BJ (cell line): ENCODE measurements at regions not wholly inside any gene's neighbourhood (a gene's known extent, or its start where the extent isn't known, plus 50 kb on each side); places are given as distances from the start of the nearest gene placed in this dataset.
"Not testable (repeated sequence)": the region's sequence is repeated elsewhere in the genome, so short reads cannot be mapped to it uniquely, and the experiment has no call there.

ENCODE experiments used
- CTCF ChIA-PET: fragments of 350-600 bp; formaldehyde crosslinking; extraction: SDS; loops from one replicate; lab custom pipeline; 2021; ENCODE audit warnings: antibody characterized with exemption, inconsistent platforms; lab: Yijun Ruan, JAX
- POLR2A ChIA-PET: fragments of 300-600 bp; sonication (Branson Sonifier 250); formaldehyde crosslinking; extraction: SDS; loops from one replicate; lab custom pipeline; 2021; ENCODE audit warnings: antibody characterized with exemption; lab: Charles Lee
- DNase-seq: peaks from one replicate; pipeline ENCODE4 v3.0.0-alpha.2; 2011; ENCODE audit warnings: low read depth
- H3K27me3 ChIP-seq: 2 replicates; pipeline ENCODE4 v1.6.0; 2011; ENCODE audit warnings: low read length; ENCODE audit not compliant: control insufficient read depth, insufficient read depth
- H3K36me3 ChIP-seq: 2 replicates; pipeline ENCODE4 v1.5.1; 2011; ENCODE audit warnings: low read length; ENCODE audit not compliant: control insufficient read depth, insufficient read depth
- H3K4me3 ChIP-seq: 2 replicates; pipeline ENCODE4 v1.5.1; 2011; ENCODE audit warnings: low read depth, mild to moderate bottlenecking, control low read depth, low read length
- CTCF ChIP-seq: IDR thresholded peaks from 2 replicates; pipeline ENCODE4 v1.5.1; 2011; ENCODE audit warnings: low read depth, mild to moderate bottlenecking, control low read depth, inconsistent platforms, low read length, moderate library complexity; ENCODE audit not compliant: insufficient read depth

GRCh38 chr9:75382126-75382525 is 293.8 kb downstream of the OSTF1 start:
- Histone ChIP-seq H3K27me3 (no peaks in the 10 kb centered on the region), H3K4me3 (no peak overlapping the region), H3K36me3 (no peaks in the 10 kb centered on the region)
- DNase-seq, result no peak
- POLR2A ChIA-PET, result no interaction called here
- no peak for TF ChIP-seq CTCF
- CTCF ChIA-PET, result no interaction called here

DNA sequence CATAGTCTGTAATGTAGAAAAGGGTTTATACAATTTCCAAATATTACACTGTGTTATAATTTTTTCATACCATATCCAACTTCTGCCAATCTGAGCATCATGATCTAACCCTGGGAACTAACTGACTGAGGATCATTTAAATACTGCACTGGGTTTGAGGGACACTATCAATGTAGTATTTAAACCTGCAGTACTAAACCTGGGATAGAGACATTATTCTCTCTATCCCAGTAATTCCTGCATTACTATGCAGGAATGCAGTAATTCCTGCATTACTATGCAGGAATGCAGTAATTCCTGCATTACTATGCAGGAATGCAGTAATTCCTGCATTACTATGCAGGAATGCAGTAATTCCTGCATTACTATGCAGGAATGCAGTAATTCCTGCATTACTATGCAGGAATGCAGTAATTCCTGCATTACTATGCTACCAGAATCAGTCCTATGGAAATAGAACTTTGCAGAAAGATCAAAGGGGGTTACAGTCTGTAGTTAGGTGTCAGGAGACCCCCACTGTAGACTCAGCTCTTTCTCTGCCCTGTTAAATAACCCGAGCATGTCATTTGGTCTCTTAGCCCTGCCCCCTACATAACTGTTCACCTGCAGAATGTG is 295.2 kb downstream of the OSTF1 start:
- CTCF ChIA-PET, H3K4me3 ChIP-seq, H3K36me3 ChIP-seq, POLR2A ChIA-PET, DNase-seq, H3K27me3 ChIP-seq: not testable (repeated sequence)

- Histone ChIP-seq H3K4me3 (no peak overlapping the region), H3K36me3 (no peaks in the 10 kb centered on the region), H3K27me3 (no peaks in the 10 kb centered on the region)
- ChIA-PET POLR2A (no interaction called here), CTCF (no interaction called here)
- DNase-seq, result no peak
- no peak for TF ChIP-seq CTCF
Measured at GRCh38 chr9:75385236-75385635, 296.9 kb downstream of the OSTF1 start.

DNA sequence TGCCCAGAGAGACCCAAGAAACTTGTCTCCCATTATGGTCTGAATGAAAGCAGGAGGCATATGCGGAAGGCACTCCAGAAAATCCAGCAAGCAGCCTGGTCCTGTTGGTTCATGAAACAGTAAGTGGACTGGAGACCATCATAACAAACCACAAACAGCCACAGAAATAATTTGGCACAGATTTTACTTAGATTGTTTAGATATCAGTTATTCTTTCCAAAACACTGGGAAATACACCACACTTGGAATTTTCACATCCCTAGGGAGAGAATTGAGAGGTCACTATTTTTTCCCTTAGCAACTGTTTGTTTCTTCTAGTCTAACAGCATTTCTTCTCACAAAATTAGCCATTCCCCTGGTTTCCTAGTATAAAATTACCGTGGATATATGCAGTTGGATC is 300.8 kb downstream of the OSTF1 start:
- H3K27me3 ChIP-seq, result no peaks in the 10 kb centered on the region
- no peak overlapping the region for H3K4me3 ChIP-seq
- TF ChIP-seq CTCF, result no peak
- no peak for DNase-seq
- POLR2A ChIA-PET, result no interaction called here
- H3K36me3 ChIP-seq, result no peaks in the 10 kb centered on the region
- CTCF ChIA-PET, result no interaction called here

- DNase-seq, result no peak
- Histone ChIP-seq H3K27me3 (no peaks in the 10 kb centered on the region), H3K4me3 (no peak overlapping the region), H3K36me3 (no peaks in the 10 kb centered on the region)
- ChIA-PET CTCF (no interaction called here), POLR2A (no interaction called here)
- no peak for TF ChIP-seq CTCF
Measured at GRCh38 chr9:75390951-75391350, 302.6 kb downstream of the OSTF1 start.

DNA sequence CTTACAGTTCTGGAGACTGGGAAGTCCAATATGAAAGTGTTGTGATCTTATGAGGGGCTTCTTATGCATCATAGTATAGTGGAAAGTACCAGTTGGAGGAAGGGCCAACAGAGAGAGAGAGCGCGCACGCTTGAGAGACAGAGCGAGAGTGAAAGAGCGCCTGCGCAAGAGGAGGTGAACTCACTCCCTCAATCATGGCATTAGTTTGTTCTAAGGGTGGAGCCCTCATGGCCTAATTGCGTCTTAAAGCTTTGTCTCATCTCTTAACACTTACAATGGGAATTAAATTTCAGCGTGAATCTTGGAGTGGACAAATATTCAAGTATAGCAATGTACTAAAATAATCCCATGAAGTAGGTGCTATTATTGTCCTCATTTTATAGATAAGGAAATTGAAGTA is 303.2 kb downstream of the OSTF1 start:
- Histone ChIP-seq H3K27me3 (no peaks in the 10 kb centered on the region), H3K4me3 (no peak overlapping the region), H3K36me3 (no peaks in the 10 kb centered on the region)
- ChIA-PET POLR2A (no interaction called here), CTCF (no interaction called here)
- DNase-seq, result no peak
- no peak for TF ChIP-seq CTCF
